ENCODE measurements at regions not wholly inside any gene's neighbourhood (a gene's known extent, or its start where the extent isn't known, plus 50 kb on each side); places are given as distances from the start of the nearest gene placed in this dataset.

- TF ChIP-seq REST (IDR thresholded peaks at IDR 0.05; ENCODE audit: insufficient replicate concordance, low read depth) (no peak), POLR2AphosphoS5 (IDR thresholded peaks at IDR 0.05; ENCODE audit: low read depth) (no peak), SPI1 (IDR thresholded peaks at IDR 0.05; ENCODE audit: borderline replicate concordance, low read depth) (no peak), CTCF (IDR thresholded peaks at IDR 0.05; ENCODE audit: insufficient read depth, low read length) (no peak), GABPA (IDR thresholded peaks at IDR 0.05; ENCODE audit: low read depth) (no peak)
- Histone ChIP-seq H3K27me3 (ENCODE audit: insufficient read depth, poor library complexity, severe bottlenecking) (no peaks in the 10 kb centered on the region), H3K4me3 (replicated peaks; ENCODE audit: insufficient read depth, low read length) (no peak overlapping the region), H3K27ac (replicated peaks) (no peak overlapping the region)
- no peak for DNase-seq (ENCODE audit: low read depth in 1 of 2, low spot score in 1 of 2)
Measured at GRCh38 chr7:13656330-13656729, 333.1 kb downstream of the ETV1 start.

- no peak overlapping the region for H3K4me3 ChIP-seq (replicated peaks; ENCODE audit: insufficient read depth, low read length)
- no peak for DNase-seq (ENCODE audit: low read depth in 1 of 2, low spot score in 1 of 2)
- H3K27me3 ChIP-seq (ENCODE audit: insufficient read depth, poor library complexity, severe bottlenecking): no peaks in the 10 kb centered on the region
- H3K27ac ChIP-seq (replicated peaks): no peak overlapping the region
- TF ChIP-seq POLR2AphosphoS5 (IDR thresholded peaks at IDR 0.05; ENCODE audit: low read depth): no peak
- no peak for TF ChIP-seq REST (IDR thresholded peaks at IDR 0.05; ENCODE audit: insufficient replicate concordance, low read depth)
- no peak for TF ChIP-seq CTCF (IDR thresholded peaks at IDR 0.05; ENCODE audit: insufficient read depth, low read length)
- TF ChIP-seq SPI1 (IDR thresholded peaks at IDR 0.05; ENCODE audit: borderline replicate concordance, low read depth): no peak
- TF ChIP-seq GABPA (IDR thresholded peaks at IDR 0.05; ENCODE audit: low read depth): no peak
Measured at GRCh38 chr7:13673290-13673689, 316.2 kb downstream of the ETV1 start.

- H3K4me3 ChIP-seq (replicated peaks; ENCODE audit: insufficient read depth, low read length): no peak overlapping the region
- H3K27ac ChIP-seq (replicated peaks): no peak overlapping the region
- no peak for DNase-seq (ENCODE audit: low read depth in 1 of 2, low spot score in 1 of 2)
- no peaks in the 10 kb centered on the region for H3K27me3 ChIP-seq (ENCODE audit: insufficient read depth, poor library complexity, severe bottlenecking)
- TF ChIP-seq CTCF (IDR thresholded peaks at IDR 0.05; ENCODE audit: insufficient read depth, low read length): no peak
- TF ChIP-seq POLR2AphosphoS5 (IDR thresholded peaks at IDR 0.05; ENCODE audit: low read depth): no peak
- TF ChIP-seq REST (IDR thresholded peaks at IDR 0.05; ENCODE audit: insufficient replicate concordance, low read depth): no peak
- TF ChIP-seq GABPA (IDR thresholded peaks at IDR 0.05; ENCODE audit: low read depth): no peak
- no peak for TF ChIP-seq SPI1 (IDR thresholded peaks at IDR 0.05; ENCODE audit: borderline replicate concordance, low read depth)
Measured at GRCh38 chr7:13682626-13683025, 306.8 kb downstream of the ETV1 start.
